Stimulated activated CD4-positive, alpha-beta T cell treated with anti-CD3 and anti-CD28 coated beads, Interleukin-4, amount 100 ng/mL, for 4 hours (primary cell): ENCODE measurements at regions not wholly inside any gene's neighbourhood (a gene's known extent, or its start where the extent isn't known, plus 50 kb on each side); places are given as distances from the start of the nearest gene placed in this dataset.

ENCODE experiments used
- DNase-seq, 2 experiments: peaks; one replicate each; pipeline ENCODE4 v3.0.0-alpha.2; 2020

DNA sequence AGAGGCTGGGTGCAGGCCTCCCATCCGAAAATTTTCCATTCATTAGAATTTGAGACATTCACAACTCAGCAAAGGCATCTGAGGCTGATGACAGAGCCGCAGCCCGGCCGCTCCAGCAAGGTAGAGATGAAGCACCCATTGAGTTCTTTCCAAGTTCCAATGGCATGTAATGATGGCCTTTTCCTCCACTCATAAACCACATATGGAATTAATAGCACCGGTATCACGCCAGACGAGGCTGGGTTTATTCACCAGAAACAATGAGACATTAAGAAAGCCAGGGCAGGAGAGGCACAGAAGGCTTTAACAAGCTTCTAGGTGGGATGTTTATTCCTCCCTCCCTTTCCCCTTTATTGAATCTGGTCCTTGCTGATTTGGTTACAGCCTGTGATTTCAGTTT is 534.4 kb downstream of the MN1 start:
- DNase-seq = no peak

GRCh38 chr22:27269751-27270543 is 531.6 kb downstream of the MN1 start:
- DNase-seq = no peak

DNA sequence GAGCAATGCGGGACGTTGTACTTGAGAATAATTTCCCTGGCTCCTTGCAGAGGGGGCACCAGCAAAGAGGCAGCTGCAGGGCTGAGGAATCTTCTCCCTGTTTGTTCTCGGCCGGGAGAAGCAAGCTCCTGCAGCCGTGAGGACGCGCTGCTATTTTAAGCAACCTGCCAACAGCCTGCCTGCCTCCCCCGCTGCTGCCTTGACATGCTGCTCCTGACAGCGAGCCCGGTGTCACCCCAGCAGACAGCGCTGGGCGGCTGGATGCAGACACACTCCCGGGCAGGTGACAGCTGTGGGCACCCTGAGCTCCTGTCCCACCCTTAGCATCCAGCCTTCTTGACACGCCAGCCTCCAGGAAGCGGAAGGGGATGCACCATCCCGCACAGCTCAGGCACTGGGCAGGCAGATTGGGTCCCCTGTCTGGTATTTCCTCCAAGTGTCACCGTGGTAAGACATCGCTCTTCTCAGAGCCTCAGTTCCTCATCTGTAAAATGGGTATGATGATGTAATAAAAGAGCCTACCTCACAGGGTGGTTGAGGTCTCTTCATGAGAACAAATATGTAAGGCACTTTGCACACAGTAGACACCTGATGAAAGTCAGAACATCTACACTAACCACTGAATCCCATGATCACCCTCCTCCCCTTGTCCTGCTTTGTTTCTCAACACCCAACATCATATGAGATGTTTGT is 530.6 kb downstream of the MN1 start:
- no peak for DNase-seq

DNA sequence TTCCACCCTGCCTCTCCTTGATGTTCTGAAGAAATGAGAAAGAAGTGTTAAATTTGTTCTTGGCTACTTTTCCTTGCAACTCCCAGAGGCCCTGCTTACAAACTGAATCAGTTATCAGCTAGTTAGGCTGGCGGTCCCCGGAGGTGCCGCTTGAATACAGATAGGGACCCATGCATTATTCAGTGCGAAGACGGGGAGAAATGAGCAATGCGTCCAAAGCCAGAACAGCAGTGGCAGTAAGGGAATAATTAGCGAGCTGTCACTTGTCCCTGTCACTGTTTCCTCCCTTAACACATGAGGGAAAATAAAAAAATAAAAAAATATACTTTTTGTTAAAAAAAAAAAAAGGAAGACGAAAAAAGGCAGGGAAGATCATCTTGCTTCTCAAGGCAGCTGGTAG is 528.1 kb downstream of the MN1 start:
- DNase-seq = no peak

- no peak for DNase-seq
These were observed 527.7 kb downstream of the MN1 start for GRCh38 chr22:27273853-27274252.

- DNase-seq = no peak
These were observed 526.6 kb downstream of the MN1 start for GRCh38 chr22:27274770-27275449.

DNA sequence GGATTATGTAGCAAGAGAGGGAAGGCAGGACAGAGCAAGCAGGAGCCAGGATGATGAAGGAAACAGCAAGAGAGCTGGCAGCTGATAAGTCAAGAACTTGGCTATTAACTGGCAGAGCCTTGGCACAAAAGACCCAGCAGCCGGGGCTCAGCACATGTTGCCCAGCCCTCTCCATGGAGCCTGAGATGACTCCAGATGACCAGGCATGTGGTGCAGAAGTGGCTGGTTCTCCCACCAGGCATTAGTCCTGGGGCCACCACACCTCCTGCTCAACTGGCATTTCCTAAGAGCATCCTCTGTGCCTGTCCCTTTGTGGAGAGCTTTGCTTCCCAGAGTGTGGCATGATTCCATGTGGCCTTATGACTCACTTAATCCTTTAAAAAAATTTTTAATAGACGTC is 522.6 kb downstream of the MN1 start:
- DNase-seq = no peak

- no peak for DNase-seq
These were observed 518.3 kb downstream of the MN1 start for GRCh38 chr22:27283240-27283639.

DNA sequence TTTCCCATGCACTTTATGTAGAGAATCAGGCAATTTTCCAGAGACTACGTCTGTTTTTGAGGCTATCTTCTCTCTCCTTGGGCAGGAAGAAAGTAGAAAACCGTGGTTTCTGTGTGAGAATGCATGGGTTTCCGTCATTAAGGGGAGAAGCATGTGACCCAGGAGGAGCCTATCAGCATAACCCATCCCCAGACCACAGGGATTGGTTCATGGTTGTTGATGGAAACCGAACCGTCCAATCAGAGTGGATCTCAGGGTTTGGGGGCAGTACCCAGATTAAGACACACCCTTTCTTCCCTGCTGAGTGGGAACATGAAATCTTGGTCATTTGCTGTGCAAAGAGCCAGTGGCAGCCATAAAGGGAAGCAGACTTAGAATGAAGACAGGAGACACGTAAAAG is 517.8 kb downstream of the MN1 start:
- DNase-seq = no peak

GRCh38 chr22:27284324-27284723 is 517.2 kb downstream of the MN1 start:
- no peak for DNase-seq

DNA sequence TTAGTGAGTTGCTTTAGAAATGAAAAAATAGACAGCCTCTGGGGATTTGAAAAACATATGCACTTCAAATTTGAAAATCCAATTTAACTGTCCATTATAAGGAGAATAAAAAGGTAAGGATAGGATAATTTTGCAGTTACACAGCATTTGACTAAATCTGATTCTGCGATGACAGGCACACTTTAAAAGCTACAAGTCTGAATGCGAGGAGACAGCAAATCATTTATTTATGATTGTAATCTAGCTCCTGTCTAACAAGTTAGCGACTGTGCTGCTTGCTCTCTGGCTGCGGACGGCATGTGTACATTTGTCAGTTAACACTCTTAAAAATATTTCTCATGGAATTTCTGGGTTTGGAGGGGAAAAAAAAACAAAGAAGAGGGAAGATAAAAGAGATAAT is 514.8 kb downstream of the MN1 start:
- no peak for DNase-seq

DNA sequence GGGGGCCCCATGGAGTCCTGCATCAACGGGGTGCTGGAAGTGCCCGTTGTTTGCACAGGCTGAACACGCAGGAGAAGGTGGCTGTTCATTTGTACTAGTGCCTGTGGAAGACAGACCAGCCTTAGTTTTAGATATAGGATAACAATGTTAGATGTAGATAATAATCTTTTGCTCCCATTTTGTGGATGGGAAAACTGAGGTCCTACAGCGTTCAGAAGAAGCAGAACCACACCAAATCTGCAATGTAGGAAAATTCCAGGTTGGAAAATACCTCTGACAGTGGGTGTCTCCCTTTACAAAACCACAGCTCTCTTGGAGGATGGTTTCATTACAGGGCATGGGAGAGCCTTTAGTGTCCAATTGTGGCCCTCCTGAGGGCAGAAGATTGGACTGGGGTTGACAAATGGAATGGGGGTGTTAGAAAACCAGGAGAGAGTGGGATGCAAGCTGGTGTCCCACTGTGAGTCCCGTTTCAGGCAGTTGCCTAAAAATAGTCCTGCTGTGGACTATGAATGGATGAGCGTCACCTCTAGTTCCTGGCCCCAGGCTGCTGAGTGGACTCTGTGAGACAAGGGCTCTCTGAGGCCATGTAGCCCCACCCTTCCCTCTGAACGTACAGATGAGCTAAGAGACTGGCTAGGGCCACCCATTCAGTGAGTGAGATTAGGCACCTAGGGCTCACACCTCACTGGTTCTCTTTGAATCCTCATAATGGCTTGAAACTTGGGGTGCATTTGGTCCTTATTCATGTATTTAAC is 508.8 kb downstream of the MN1 start:
- no peak for DNase-seq

DNA sequence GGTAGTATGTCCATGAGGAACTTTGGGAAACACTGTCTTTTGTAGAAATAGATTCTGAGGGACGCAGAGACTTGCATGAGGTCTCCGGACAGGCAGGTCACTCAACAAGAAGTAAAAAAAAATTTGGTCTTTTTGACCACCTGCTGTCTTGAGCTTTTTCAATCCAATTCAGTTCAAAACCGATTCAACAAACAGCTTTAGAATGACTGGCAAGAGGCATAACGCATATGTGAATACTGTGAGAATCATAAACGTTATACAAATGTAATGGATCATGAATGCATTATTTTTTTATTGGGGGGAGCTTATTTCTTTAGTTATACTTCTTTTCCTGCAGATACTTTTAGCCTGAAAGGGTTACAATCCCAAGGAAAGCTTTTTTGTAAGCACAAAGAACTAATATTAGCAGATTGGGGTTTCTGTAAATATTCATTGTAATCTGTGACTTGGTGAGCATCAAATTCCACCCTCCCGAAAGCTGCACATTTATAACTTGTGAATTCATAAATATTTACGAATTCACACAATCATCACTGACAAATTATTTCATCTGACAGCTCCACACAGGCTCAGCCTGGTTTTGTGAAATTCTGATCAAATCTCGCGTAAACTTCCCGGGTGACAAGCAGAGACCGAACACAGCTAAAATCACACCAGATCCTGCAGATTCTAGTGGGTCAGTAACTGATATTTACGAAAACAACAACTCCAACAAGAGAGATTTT is 507.7 kb downstream of the MN1 start:
- no peak for DNase-seq

DNA sequence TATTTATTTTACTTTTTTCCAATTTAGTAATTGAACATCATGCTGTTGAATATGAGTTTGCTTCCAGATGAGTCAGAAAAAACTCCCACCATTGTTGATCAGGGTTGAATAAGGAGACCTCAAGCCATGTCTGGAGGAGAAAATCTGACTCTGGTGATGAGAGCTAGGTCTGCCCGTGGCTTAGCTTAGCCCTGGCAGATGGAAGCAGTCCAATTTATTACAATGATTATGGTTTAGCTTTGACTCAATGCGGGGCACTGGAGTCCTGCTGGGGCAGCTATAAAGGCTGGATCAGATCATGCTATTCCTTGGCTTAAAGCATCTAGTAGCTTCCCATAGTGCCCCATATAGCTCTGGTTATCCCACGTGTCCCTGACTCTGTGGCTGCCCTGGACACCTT is 506.5 kb downstream of the MN1 start:
- DNase-seq = no peak

DNA sequence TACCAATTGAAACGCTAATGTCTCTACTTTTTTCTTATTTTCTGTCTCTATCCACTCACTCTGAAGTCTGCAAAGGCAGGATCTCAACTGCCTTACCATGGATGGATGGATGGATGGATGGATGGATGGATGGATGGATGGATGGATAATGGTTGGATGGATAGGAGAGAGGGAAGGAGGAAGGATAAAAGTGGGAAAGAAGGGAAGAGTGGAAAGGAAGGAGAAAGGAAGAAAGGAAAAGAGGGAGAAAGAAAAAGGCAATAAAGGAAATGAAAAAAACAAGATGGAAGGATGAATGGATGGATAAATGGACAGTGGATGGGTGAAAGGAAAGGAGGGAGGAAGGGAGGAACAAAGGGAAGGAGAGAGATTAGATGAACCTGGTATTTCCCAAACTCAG is 506.0 kb downstream of the MN1 start:
- no peak for DNase-seq

- DNase-seq = no peak
These were observed 505.4 kb downstream of the MN1 start for GRCh38 chr22:27296091-27296675.

DNA sequence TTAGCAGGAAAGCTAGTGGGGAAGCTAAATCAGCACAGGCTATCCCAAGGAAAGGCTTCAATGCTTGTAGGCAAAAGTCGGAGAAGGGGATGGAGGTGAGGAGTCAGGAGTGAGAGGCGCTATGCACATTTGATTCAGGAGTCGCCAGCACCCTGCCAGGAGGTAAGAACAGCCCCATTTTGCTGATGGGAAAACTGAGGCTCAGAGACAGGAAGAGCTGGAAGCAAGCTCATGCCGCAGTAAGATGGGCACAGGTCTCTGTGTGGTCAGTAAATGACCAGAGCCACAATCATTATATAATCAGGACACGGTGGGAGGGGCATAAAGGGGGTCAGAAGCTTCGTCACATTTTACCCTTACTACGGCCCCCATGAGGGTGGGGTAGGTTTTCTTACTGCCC is 504.4 kb downstream of the MN1 start:
- no peak for DNase-seq

- no peak for DNase-seq
These were observed 503.2 kb downstream of the MN1 start for GRCh38 chr22:27298332-27298731.

DNA sequence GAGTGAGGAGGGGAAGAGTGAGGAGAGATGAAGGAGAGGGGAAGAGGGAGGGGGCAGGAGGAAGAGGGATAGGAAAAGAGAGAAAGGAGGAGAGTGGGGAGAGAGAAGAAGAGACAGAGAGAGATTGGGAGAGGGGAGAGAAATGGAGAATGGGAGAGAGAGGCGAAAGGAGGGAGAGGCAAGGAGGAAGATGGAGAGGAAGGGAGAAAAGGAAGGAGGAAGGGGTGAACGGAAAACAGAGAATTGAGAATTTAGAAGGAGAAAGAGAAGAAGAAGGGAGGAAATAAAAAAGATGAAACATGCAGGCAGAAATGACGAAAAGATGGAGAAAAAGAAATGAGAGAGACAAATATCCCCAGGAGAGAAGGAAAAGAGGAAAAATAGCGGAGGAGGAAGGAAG is 502.8 kb downstream of the MN1 start:
- DNase-seq = no peak

DNA sequence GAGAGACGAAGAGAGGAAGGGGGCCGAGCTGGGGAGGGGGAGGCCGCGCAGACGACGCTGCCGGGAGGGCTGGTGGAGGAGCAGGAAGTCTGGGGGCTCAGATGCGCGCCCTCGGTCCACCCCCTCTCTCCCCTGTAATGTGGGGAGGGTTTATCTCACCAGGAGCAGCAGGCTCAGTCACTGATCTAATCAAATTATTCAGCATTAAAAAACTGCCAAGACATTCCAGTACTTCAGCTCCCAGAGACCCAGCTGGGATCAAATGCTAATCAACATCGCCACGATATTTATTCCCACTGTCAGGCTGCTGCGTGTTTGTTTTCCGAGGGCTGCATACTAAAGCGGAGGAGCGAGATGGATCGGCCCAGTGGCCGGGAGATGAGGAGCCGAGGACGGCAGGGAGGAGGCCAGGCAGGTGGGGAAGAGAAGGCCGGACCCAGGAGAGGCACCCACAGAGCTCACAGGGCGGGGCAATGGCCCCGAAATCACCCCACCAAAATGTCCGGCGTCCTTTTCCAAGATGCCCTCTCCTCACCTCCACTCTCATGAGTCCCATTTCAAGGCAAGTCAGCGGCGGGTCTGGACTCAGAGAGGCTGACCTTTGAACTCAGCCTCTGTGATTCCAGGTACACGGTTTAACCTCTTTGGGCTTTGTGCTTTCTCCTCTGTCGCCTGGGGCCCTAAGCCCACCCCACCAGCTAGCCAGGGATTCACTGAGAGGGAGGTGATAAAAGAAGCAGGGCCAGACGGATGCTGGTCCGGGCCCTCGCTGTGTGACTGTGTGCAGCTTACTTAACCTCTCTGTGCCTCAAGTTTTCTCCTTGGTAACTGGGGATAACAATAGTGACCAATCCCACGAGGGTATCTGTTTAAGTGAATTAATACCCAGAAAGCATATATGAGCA is 502.1 kb downstream of the MN1 start:
- DNase-seq = no peak
